ENCODE measurements at regions not wholly inside any gene's neighbourhood (a gene's known extent, or its start where the extent isn't known, plus 50 kb on each side); places are given as distances from the start of the nearest gene placed in this dataset.

GRCh38 chr19:21612403-21612872, 107.0 kb downstream of the ZNF429 start:
- H3K27me3 ChIP-seq (ENCODE audit: low read length) = no peaks in the 10 kb centered on the region
- CTCF ChIA-PET = no interaction called here
- no peak for ATAC-seq

DNA sequence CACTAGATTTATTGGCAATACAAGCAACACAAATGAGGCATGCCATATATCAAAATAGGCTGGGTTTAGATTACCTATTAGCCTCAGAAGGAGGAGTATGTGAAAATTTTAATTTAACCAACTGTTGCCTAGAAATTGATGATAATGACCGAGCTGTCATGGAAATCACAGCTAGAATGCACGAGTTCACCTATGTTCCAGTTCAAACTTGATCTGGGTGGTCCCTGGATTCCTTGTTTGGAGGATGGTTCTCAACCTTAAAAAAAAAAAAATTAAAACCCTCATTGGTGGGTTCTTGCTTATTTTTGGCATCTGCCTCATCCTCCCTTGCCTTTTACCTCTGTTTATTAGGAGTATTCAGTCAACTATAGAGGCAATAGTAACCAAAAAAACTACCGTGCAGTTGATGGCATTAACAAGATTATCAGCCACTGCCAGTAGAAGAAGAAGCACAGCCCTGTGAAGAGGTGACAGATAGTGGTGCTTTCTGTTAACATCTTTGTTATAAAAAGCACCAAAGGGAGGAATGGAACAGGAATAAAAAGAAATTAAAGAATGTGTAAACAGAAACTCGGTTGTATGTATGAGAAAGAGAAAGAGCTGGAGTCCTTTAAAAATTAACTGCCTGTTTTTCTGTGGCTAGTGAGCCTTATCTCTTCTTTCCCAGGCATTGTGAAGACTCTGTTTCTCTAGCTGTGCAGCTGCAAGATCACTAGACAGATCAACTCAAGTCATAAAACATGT, 106.4 kb downstream of the ZNF429 start:
- ChIA-PET POLR2A (ENCODE audit: unreplicated experiment) (no interaction called here), CTCF (no interaction called here)
- TF ChIP-seq EZH2 (IDR thresholded peaks at IDR 0.05; ENCODE audit: low read length, unreplicated experiment) (no peak), EZH2phosphoT487 (IDR thresholded peaks at IDR 0.05; ENCODE audit: borderline replicate concordance, low read length) (no peak)
- TF ChIP-seq, protein P1, sequence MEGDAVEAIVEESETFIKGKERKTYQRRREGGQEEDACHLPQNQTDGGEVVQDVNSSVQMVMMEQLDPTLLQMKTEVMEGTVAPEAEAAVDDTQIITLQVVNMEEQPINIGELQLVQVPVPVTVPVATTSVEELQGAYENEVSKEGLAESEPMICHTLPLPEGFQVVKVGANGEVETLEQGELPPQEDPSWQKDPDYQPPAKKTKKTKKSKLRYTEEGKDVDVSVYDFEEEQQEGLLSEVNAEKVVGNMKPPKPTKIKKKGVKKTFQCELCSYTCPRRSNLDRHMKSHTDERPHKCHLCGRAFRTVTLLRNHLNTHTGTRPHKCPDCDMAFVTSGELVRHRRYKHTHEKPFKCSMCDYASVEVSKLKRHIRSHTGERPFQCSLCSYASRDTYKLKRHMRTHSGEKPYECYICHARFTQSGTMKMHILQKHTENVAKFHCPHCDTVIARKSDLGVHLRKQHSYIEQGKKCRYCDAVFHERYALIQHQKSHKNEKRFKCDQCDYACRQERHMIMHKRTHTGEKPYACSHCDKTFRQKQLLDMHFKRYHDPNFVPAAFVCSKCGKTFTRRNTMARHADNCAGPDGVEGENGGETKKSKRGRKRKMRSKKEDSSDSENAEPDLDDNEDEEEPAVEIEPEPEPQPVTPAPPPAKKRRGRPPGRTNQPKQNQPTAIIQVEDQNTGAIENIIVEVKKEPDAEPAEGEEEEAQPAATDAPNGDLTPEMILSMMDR (conservative IDR thresholded peaks at IDR 0.05; ENCODE audit: low read depth, low read length) = no peak
- Histone ChIP-seq H3K27me3 (ENCODE audit: low read length) (no peaks in the 10 kb centered on the region), H3K4me1 (ENCODE audit: insufficient read depth, low read length) (no peaks in the 10 kb centered on the region), H2AFZ (ENCODE audit: low read length) (no peak overlapping the region), H3K79me2 (ENCODE audit: low read length) (no peaks in the 10 kb centered on the region), H3K9ac (ENCODE audit: low read length) (no peak overlapping the region), H4K20me1 (ENCODE audit: low read length) (no peaks in the 10 kb centered on the region), H3K9me3 (ENCODE audit: low read length) (0 out of 2 replicates have a peak, but pooled peaks cover 4% of the 10 kb centered on the region), H3K27ac (ENCODE audit: low read length) (no peak overlapping the region), H3K4me2 (ENCODE audit: low read length) (no peak overlapping the region), H3F3A (ENCODE audit: low read length, unreplicated experiment) (no peaks in the 10 kb centered on the region), H3K36me3 (ENCODE audit: low read depth, low read length) (no peaks in the 10 kb centered on the region), H3K4me3 (ENCODE audit: low read length) (no peak overlapping the region), H3K9me2 (replicated peaks; ENCODE audit: low read length) (no peaks in the 10 kb centered on the region)
- no TSS peak for BruUV-seq (replicated peaks)
- DNase-seq = no peak
- intact Hi-C loops (cut with micrococcal nuclease) = no loop called here
- ATAC-seq = no peak

More at GRCh38 chr19:21612403-21612872, 107.0 kb downstream of the ZNF429 start:
- Histone ChIP-seq H3F3A (ENCODE audit: low read length, unreplicated experiment) (no peaks in the 10 kb centered on the region), H3K27ac (ENCODE audit: low read length) (no peak overlapping the region), H3K9me2 (replicated peaks; ENCODE audit: low read length) (no peaks in the 10 kb centered on the region), H3K36me3 (ENCODE audit: low read depth, low read length) (no peaks in the 10 kb centered on the region), H2AFZ (ENCODE audit: low read length) (no peak overlapping the region), H3K79me2 (ENCODE audit: low read length) (no peaks in the 10 kb centered on the region), H3K9ac (ENCODE audit: low read length) (no peak overlapping the region), H3K4me3 (ENCODE audit: low read length) (no peak overlapping the region), H3K4me1 (ENCODE audit: insufficient read depth, low read length) (no peaks in the 10 kb centered on the region), H4K20me1 (ENCODE audit: low read length) (no peaks in the 10 kb centered on the region), H3K4me2 (ENCODE audit: low read length) (no peak overlapping the region), H3K9me3 (ENCODE audit: low read length) (0 out of 2 replicates have a peak, but pooled peaks cover 4% of the 10 kb centered on the region)
- DNase-seq = no peak
- POLR2A ChIA-PET (ENCODE audit: unreplicated experiment) = no interaction called here
- TF ChIP-seq, protein P1 (conservative IDR thresholded peaks at IDR 0.05; ENCODE audit: low read depth, low read length) = no peak
- TF ChIP-seq EZH2 (IDR thresholded peaks at IDR 0.05; ENCODE audit: low read length, unreplicated experiment) = no peak
- TF ChIP-seq EZH2phosphoT487 (IDR thresholded peaks at IDR 0.05; ENCODE audit: borderline replicate concordance, low read length) = no peak
- intact Hi-C loops (cut with micrococcal nuclease) = no loop called here
- no TSS peak for BruUV-seq (replicated peaks)

DNA sequence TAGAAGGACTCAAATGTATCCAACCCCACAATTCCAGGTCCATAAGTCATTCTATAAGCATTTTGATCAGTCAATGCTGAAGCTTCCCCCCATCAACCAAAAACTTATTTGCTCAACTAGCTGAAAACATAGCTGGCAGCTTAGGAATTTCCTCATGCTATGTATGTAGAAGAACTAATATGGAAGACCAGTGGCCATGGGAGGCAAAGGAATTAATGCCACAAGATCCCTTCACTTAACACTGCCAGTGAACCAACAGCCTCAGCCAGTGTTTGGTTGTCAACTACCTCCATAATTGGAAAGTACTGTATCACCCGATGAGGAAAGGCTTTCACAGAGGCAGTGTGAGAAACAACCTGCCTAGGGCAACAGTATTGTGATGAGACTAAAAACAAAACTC, 105.4 kb downstream of the ZNF429 start:
- H4K20me1 ChIP-seq (ENCODE audit: low read length) = no peaks in the 10 kb centered on the region
- no TSS peak for BruUV-seq (replicated peaks)
- H3F3A ChIP-seq (ENCODE audit: low read length, unreplicated experiment) = no peaks in the 10 kb centered on the region
- H3K4me2 ChIP-seq (ENCODE audit: low read length) = no peak overlapping the region
- no peak for ATAC-seq
- no peaks in the 10 kb centered on the region for H3K27me3 ChIP-seq (ENCODE audit: low read length)
- H3K9ac ChIP-seq (ENCODE audit: low read length) = no peak overlapping the region
- H3K9me3 ChIP-seq (ENCODE audit: low read length) = 0 out of 2 replicates have a peak, but pooled peaks cover 4% of the 10 kb centered on the region
- TF ChIP-seq EZH2phosphoT487 (IDR thresholded peaks at IDR 0.05; ENCODE audit: borderline replicate concordance, low read length) (no peak), EZH2 (IDR thresholded peaks at IDR 0.05; ENCODE audit: low read length, unreplicated experiment) (no peak)
- TF ChIP-seq, protein P1 (conservative IDR thresholded peaks at IDR 0.05; ENCODE audit: low read depth, low read length) = no peak
- no peaks in the 10 kb centered on the region for H3K79me2 ChIP-seq (ENCODE audit: low read length)
- no peaks in the 10 kb centered on the region for H3K9me2 ChIP-seq (replicated peaks; ENCODE audit: low read length)
- intact Hi-C loops (cut with micrococcal nuclease) = no loop called here
- POLR2A ChIA-PET (ENCODE audit: unreplicated experiment) = no interaction called here
- DNase-seq = no peak
- no peaks in the 10 kb centered on the region for H3K36me3 ChIP-seq (ENCODE audit: low read depth, low read length)
- no peak overlapping the region for H2AFZ ChIP-seq (ENCODE audit: low read length)
- H3K27ac ChIP-seq (ENCODE audit: low read length) = no peak overlapping the region
- H3K4me3 ChIP-seq (ENCODE audit: low read length) = no peak overlapping the region
- CTCF ChIA-PET = no interaction called here
- H3K4me1 ChIP-seq (ENCODE audit: insufficient read depth, low read length) = no peaks in the 10 kb centered on the region

All from PC-3 (cell line).